Neuronal stem cell (in vitro differentiated cells): ENCODE measurements at regions not wholly inside any gene's neighbourhood (a gene's known extent, or its start where the extent isn't known, plus 50 kb on each side); places are given as distances from the start of the nearest gene placed in this dataset.
"Not testable (repeated sequence)": the region's sequence is repeated elsewhere in the genome, so short reads cannot be mapped to it uniquely, and the experiment has no call there.

Source experiments
- DNase-seq: peaks from one replicate; pipeline ENCODE4 v3.0.0-alpha.2; 2013; ENCODE audit warnings: low spot score
- H2AFZ ChIP-seq: one replicate; pipeline ENCODE4 v1.6.1; 2013; ENCODE audit warnings: mild to moderate bottlenecking, low read length, inconsistent platforms
- H2AK5ac ChIP-seq: 2 replicates; pipeline ENCODE4 v1.6.1; 2013; ENCODE audit warnings: low read depth, mild to moderate bottlenecking, inconsistent platforms, low read length, moderate library complexity, mixed read lengths
- H2BK120ac ChIP-seq: 2 replicates; pipeline ENCODE4 v1.6.1; 2013; ENCODE audit warnings: low read depth, mild to moderate bottlenecking, inconsistent platforms, low read length, moderate library complexity, mixed read lengths
- H2BK12ac ChIP-seq: one replicate; pipeline ENCODE4 v1.6.1; 2013; ENCODE audit warnings: low read length, inconsistent platforms
- H2BK15ac ChIP-seq: 2 replicates; pipeline ENCODE4 v1.6.1; 2013; ENCODE audit warnings: mild to moderate bottlenecking, low read length, inconsistent platforms, mixed read lengths
- H2BK5ac ChIP-seq: one replicate; pipeline ENCODE4 v1.6.1; 2013; ENCODE audit warnings: inconsistent platforms, mild to moderate bottlenecking, low read length, moderate library complexity
- H3K14ac ChIP-seq: one replicate; pipeline ENCODE4 v1.6.1; 2013; ENCODE audit warnings: low read length, inconsistent platforms
- H3K18ac ChIP-seq: 2 replicates; pipeline ENCODE4 v1.6.1; 2013; ENCODE audit warnings: low read length, inconsistent platforms
- H3K23ac ChIP-seq: 2 replicates; pipeline ENCODE4 v1.6.1; 2013; ENCODE audit warnings: low read depth, mild to moderate bottlenecking, mixed read lengths, low read length, inconsistent platforms; ENCODE audit not compliant: poor library complexity
- H3K27ac ChIP-seq: replicated peaks from 3 replicates; pipeline ENCODE4 v1.5.1; 2013; ENCODE audit warnings: low read length, inconsistent platforms
- H3K27me3 ChIP-seq, 3 experiments: 2 replicates each; pipeline ENCODE4 v1.6.1; 2013; ENCODE audit warnings: low read length in 3 of 3, mild to moderate bottlenecking in 2 of 3, inconsistent platforms in 1 of 3, low read depth in 1 of 3, mixed read lengths in 1 of 3, moderate library complexity in 1 of 3; ENCODE audit not compliant: control insufficient read depth in 3 of 3, insufficient read depth in 3 of 3
- H3K36me3 ChIP-seq, 2 donors: replicated peaks in 1 of 2; 2 replicates each; pipeline ENCODE4 v1.6.1; 2013; ENCODE audit warnings: low read length in 2 of 2; ENCODE audit not compliant: control insufficient read depth in 2 of 2, insufficient read depth in 2 of 2
- H3K4ac ChIP-seq: 2 replicates; pipeline ENCODE4 v1.6.1; 2013; ENCODE audit warnings: inconsistent platforms, mild to moderate bottlenecking, low read length, moderate library complexity
- H3K4me1 ChIP-seq, 2 donors: 1 replicate in 1 of 2; 2 replicates in 1 of 2; pipeline ENCODE4 v1.6.1; 2013; ENCODE audit warnings: low read length in 2 of 2, low read depth in 1 of 2; ENCODE audit not compliant: control insufficient read depth in 2 of 2, insufficient read depth in 1 of 2
- H3K4me2 ChIP-seq: one replicate; pipeline ENCODE4 v1.6.1; 2013; ENCODE audit warnings: mild to moderate bottlenecking, low read length, inconsistent platforms; ENCODE audit not compliant: insufficient read depth, poor library complexity, severe bottlenecking
- H3K4me3 ChIP-seq, 2 donors: 2 replicates each; pipeline ENCODE4 v1.5.1; 2013; ENCODE audit warnings: low read length in 2 of 2, mild to moderate bottlenecking in 2 of 2, inconsistent platforms in 1 of 2, moderate library complexity in 1 of 2
- H3K79me1 ChIP-seq: one replicate; pipeline ENCODE4 v1.6.1; 2013; ENCODE audit warnings: low read depth, mild to moderate bottlenecking, inconsistent platforms, low read length, moderate library complexity
- H3K9ac ChIP-seq: one replicate; pipeline ENCODE4 v1.6.1; 2013; ENCODE audit warnings: mild to moderate bottlenecking, low read depth, low read length, inconsistent platforms; ENCODE audit not compliant: poor library complexity
- H3K9me3 ChIP-seq, 2 donors: replicated peaks in 1 of 2; 2 replicates each; pipeline versions ENCODE3 to v1.6.1; 2013; ENCODE audit warnings: low read length in 2 of 2, mild to moderate bottlenecking in 2 of 2, inconsistent platforms in 1 of 2, low read depth in 1 of 2, mixed read lengths in 1 of 2, moderate library complexity in 1 of 2; ENCODE audit not compliant: control insufficient read depth in 2 of 2, insufficient read depth in 1 of 2
- H4K8ac ChIP-seq: one replicate; pipeline ENCODE4 v1.6.1; 2013; ENCODE audit warnings: low read depth, mild to moderate bottlenecking, inconsistent platforms, low read length, moderate library complexity
- H4K91ac ChIP-seq: one replicate; pipeline ENCODE4 v1.6.1; 2013; ENCODE audit warnings: low read length, low read depth, mild to moderate bottlenecking, inconsistent platforms; ENCODE audit not compliant: poor library complexity
- WGBS, 2 donors: extraction: QIAGEN DNeasy Blood & Tissue Kit; methylation state at CpG; one replicate each; pipeline ENCODE4 v1.1.7; 2013; ENCODE audit warnings: missing lambda C conversion rate in 2 of 2, mixed read lengths in 1 of 2; ENCODE audit not compliant: insufficient read length in 2 of 2, insufficient replicate concordance in 1 of 2; ENCODE audit errors: extremely low coverage in 2 of 2; 5-methylcytosine and 5-hydroxymethylcytosine counted together

DNA sequence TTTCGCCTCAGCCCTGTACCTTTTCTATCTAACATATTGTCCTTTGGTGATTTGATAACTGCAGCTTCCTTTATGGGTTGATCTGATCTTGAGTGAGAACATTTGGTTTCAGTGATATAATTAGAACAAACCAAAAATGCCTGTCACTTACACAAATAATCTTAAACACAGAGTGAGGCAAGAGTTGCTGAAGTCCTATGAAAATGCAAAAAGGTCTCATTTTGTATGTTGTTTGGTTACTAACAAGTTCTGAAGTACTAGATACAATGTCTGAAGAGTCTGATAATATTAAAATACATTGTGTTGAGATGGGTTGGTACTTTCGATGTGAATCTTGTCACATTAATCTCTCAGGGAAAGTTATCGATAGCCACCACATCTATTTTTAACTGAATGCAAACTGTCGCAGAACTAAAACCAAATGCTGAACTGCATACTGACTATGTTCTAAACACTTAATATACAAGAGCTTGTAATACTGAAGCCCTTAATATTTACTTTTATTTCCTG is 70.4 kb upstream of the TMED7 start:
- Histone ChIP-seq H3K9ac (no peak overlapping the region), H3K4me1 (no peaks in the 10 kb centered on the region), H3K14ac (no peak overlapping the region), H3K4ac (no peak overlapping the region), H3K9me3 (no peaks in the 10 kb centered on the region), H3K36me3 (no peaks in the 10 kb centered on the region), H3K18ac (no peak overlapping the region), H4K8ac (no peak overlapping the region), H3K4me2 (no peak overlapping the region), H3K27ac (no peak overlapping the region), H2BK15ac (no peak overlapping the region), H3K79me1 (no peaks in the 10 kb centered on the region), H2BK5ac (no peak overlapping the region), H2BK120ac (no peak overlapping the region), H4K91ac (no peak overlapping the region), H3K23ac (no peak overlapping the region), H3K27me3 (no peaks in the 10 kb centered on the region), H3K4me3 (no peak overlapping the region), H2AFZ (no peak overlapping the region), H2BK12ac (no peak overlapping the region), H2AK5ac (no peak overlapping the region)
- DNase-seq: no peak
- WGBS, 2 donors: no CpG with 5 or more reads among the region's 4 CpGs

DNA sequence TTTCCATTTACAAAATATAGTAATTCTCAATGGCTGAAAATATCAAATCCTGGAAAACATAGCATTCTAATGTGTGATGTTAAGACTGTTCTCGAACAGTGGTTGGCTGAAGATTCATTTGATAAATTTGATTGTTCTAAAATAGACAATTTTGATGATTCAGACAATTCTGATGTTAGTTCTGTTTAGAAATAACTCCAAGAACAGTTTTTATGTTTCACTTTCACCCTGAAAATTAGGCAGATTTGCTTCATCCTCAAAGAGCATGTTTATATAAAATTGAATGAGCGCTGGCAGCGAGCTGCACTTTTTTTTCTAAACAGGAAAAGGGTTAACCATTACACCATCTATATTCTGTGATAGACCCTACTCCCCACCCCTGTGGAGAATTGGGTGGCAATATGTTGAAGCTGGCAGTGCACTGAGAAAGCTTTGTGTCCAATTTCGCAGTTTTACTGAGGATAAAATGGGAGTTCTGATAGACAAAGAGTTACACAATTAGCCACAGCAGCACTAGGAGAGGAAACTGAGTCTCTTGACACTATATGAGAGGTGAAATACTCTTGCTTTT is 69.6 kb upstream of the TMED7 start:
- Histone ChIP-seq H3K14ac (no peak overlapping the region), H3K4ac (no peak overlapping the region), H2AK5ac (no peak overlapping the region), H3K36me3 (no peaks in the 10 kb centered on the region), H3K27ac (no peak overlapping the region), H2AFZ (no peak overlapping the region), H2BK5ac (no peak overlapping the region), H3K27me3 (no peaks in the 10 kb centered on the region), H3K4me2 (no peak overlapping the region), H3K9ac (no peak overlapping the region), H3K9me3 (no peaks in the 10 kb centered on the region), H2BK15ac (no peak overlapping the region), H3K23ac (no peak overlapping the region), H3K4me3 (no peak overlapping the region), H3K4me1 (no peaks in the 10 kb centered on the region), H4K91ac (no peak overlapping the region), H3K18ac (no peak overlapping the region), H2BK120ac (no peak overlapping the region), H2BK12ac (no peak overlapping the region), H3K79me1 (no peaks in the 10 kb centered on the region), H4K8ac (no peak overlapping the region)
- no peak for DNase-seq
- WGBS, 2 donors: no CpG with 5 or more reads among the region's 4 CpGs

DNA sequence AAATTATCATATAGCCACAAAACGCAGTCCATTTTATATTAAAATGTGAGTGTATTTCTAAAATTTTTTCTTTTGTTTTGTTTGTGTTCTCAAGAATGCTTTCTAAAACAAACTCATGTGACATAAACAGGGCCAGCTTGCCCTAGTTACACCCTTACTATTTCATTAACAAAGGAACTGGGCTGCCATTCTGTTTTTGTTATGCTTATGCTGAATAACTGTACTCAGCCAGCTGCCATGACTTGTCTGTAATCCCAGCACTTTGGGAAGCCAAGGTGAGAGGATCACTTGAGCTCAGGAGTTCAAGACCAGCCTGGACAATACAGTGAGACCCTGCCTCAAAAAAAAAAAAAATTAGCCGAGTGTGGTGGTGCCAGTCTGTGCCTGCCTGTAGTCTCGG is 66.0 kb upstream of the TMED7 start:
- H3K9ac ChIP-seq, DNase-seq, H2BK120ac ChIP-seq, H3K18ac ChIP-seq, H4K8ac ChIP-seq, H2BK12ac ChIP-seq, H3K4me1 ChIP-seq, H3K14ac ChIP-seq, H3K4ac ChIP-seq, H3K23ac ChIP-seq, H3K27ac ChIP-seq, H3K4me3 ChIP-seq, H3K27me3 ChIP-seq, H3K9me3 ChIP-seq, H2BK15ac ChIP-seq, H3K36me3 ChIP-seq, H2AFZ ChIP-seq, H4K91ac ChIP-seq, H3K79me1 ChIP-seq, H3K4me2 ChIP-seq, H2AK5ac ChIP-seq, H2BK5ac ChIP-seq: not testable (repeated sequence)
- WGBS, 2 donors: no CpG with 5 or more reads among the region's 3 CpGs

GRCh38 chr5:115686738-115687074 is 60.9 kb upstream of the TMED7 start:
- Histone ChIP-seq H3K18ac (no peak overlapping the region), H3K4me3 (no peak overlapping the region), H3K27me3 (no peaks in the 10 kb centered on the region), H2AFZ (no peak overlapping the region), H3K36me3 (no peaks in the 10 kb centered on the region), H3K27ac (no peak overlapping the region), H2BK12ac (no peak overlapping the region), H3K4me1 (peaks cover 0 to 7% of the 10 kb centered on the region in 2 donors), H2BK120ac (no peak overlapping the region), H2AK5ac (no peak overlapping the region), H4K91ac (no peak overlapping the region), H3K9me3 (no peaks in the 10 kb centered on the region), H3K4ac (no peak overlapping the region), H2BK15ac (no peak overlapping the region), H3K4me2 (no peak overlapping the region), H3K9ac (no peak overlapping the region), H3K14ac (no peak overlapping the region), H3K23ac (no peak overlapping the region), H3K79me1 (no peaks in the 10 kb centered on the region), H2BK5ac (no peak overlapping the region), H4K8ac (no peak overlapping the region)
- no CpG with 5 or more reads among the region's 1 CpG for WGBS, 2 donors
- DNase-seq: no peak
